Spleen (tissue), 7 donors: ENCODE measurements at regions not wholly inside any gene's neighbourhood (a gene's known extent, or its start where the extent isn't known, plus 50 kb on each side); places are given as distances from the start of the nearest gene placed in this dataset.

ENCODE experiments used
- CTCF ChIP-seq, 11 experiments: fragments of 200-600 bp in 7 of 11; fragments of 450-650 bp in 4 of 11; sonication (generic) in 4 of 11; IDR thresholded peaks in 8 of 11; conservative IDR thresholded peaks in 3 of 11; 1 replicate in 7 of 11; 2 replicates in 4 of 11; pipeline versions ENCODE4 v1.4.0 to v1.8.0; 2016 to 2021; ENCODE audit warnings: antibody characterized with exemption in 11 of 11, inconsistent platforms in 4 of 11, mild to moderate bottlenecking in 1 of 11
- POLR2A ChIP-seq, 3 donors: fragments of 450-650 bp; IDR thresholded peaks; one replicate each; pipeline ENCODE4 v1.5.1; 2017; ENCODE audit warnings: antibody characterized with exemption in 3 of 3, mild to moderate bottlenecking in 1 of 3
- donor health status: DM: no; HTN: no; CAD: no; lungs with moderate emphysema.
- donor health status: DM: no; HTN: no; CAD: no.
- donor health status: DM: no; HTN: no; CAD: no.

- no peak for TF ChIP-seq CTCF (IDR thresholded peaks at IDR 0.05 in 8 of 11, conservative IDR thresholded peaks at IDR 0.05 in 3 of 11)
- no peak for TF ChIP-seq POLR2A (IDR thresholded peaks at IDR 0.05)
Measured at GRCh38 chr17:33804401-33804800, 450.7 kb upstream of the CCL2 start.
